ENCODE measurements at regions not wholly inside any gene's neighbourhood (a gene's known extent, or its start where the extent isn't known, plus 50 kb on each side); places are given as distances from the start of the nearest gene placed in this dataset.

- Histone ChIP-seq H3K36me3 (ENCODE audit: insufficient read depth, low read length) (no peaks in the 10 kb centered on the region), H3K4me1 (ENCODE audit: insufficient read depth, low read length) (no peaks in the 10 kb centered on the region), H3K4me3 (ENCODE audit: low read length) (no peak overlapping the region), H3K9ac (ENCODE audit: low read depth, low read length) (no peak overlapping the region), H3K27ac (ENCODE audit: low read depth, low read length) (no peak overlapping the region), H3K9me3 (ENCODE audit: insufficient read depth, low read depth, low read length) (no peaks in the 10 kb centered on the region), H3K27me3 (ENCODE audit: insufficient read depth, low read length) (peaks cover 14% of the 10 kb centered on the region; the same call in 1 of the 2 replicates)
- 93% methylated on average over 7 of the region's 7 CpGs for WGBS
Observed at GRCh38 chr17:72403713-72404209, 282.9 kb downstream of the SOX9 start.

- no peaks in the 10 kb centered on the region for H3K36me3 ChIP-seq (ENCODE audit: insufficient read depth, low read length)
- no peaks in the 10 kb centered on the region for H3K9me3 ChIP-seq (ENCODE audit: insufficient read depth, low read depth, low read length)
- no peak overlapping the region for H3K27ac ChIP-seq (ENCODE audit: low read depth, low read length)
- 91% methylated on average over 3 of the region's 4 CpGs for WGBS
- H3K4me3 ChIP-seq (ENCODE audit: low read length) = no peak overlapping the region
- H3K4me1 ChIP-seq (ENCODE audit: insufficient read depth, low read length) = no peaks in the 10 kb centered on the region
- H3K9ac ChIP-seq (ENCODE audit: low read depth, low read length) = no peak overlapping the region
- peaks cover 22% of the 10 kb centered on the region; the same call in 1 of the 2 replicates for H3K27me3 ChIP-seq (ENCODE audit: insufficient read depth, low read length)
Observed at GRCh38 chr17:72404872-72405271, 284.1 kb downstream of the SOX9 start.

DNA sequence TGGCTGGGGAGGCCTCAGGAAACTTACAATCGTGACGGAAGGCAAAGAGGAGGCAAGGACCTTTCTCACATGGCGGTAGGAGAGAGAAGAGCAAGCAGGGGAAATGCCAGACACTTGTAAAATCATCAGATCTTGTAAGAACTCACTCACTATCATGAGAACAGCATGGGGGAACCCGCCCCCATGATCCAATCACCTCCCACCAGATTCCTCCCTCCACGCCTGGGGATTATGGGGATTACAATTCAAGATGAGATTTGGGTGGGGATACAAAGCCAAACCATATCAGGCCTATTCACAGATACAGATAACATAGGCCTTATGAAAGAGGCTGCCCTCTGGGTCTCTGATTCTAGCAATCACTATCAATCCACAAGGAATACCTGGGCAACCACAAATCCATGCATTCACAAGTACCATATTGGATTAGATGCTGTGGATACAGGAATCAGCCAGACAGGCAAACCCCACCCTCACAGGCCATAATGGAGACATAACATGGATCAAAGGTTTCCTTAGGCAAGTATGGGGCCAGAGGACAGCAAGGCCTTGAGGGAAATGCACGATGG, 284.9 kb downstream of the SOX9 start:
- Histone ChIP-seq H3K36me3 (ENCODE audit: insufficient read depth, low read length) (no peaks in the 10 kb centered on the region), H3K27ac (ENCODE audit: low read depth, low read length) (no peak overlapping the region), H3K4me1 (ENCODE audit: insufficient read depth, low read length) (no peaks in the 10 kb centered on the region), H3K4me3 (ENCODE audit: low read length) (no peak overlapping the region), H3K27me3 (ENCODE audit: insufficient read depth, low read length) (peaks cover 22% of the 10 kb centered on the region; the same call in 1 of the 2 replicates), H3K9ac (ENCODE audit: low read depth, low read length) (no peak overlapping the region), H3K9me3 (ENCODE audit: insufficient read depth, low read depth, low read length) (no peaks in the 10 kb centered on the region)
- 82% methylated on average over 5 of the region's 6 CpGs for WGBS

- Histone ChIP-seq H3K27me3 (ENCODE audit: insufficient read depth, low read length) (peaks cover 22% of the 10 kb centered on the region; the same call in 1 of the 2 replicates), H3K4me1 (ENCODE audit: insufficient read depth, low read length) (no peaks in the 10 kb centered on the region; the same call in 1 of the 2 replicates), H3K36me3 (ENCODE audit: insufficient read depth, low read length) (no peaks in the 10 kb centered on the region), H3K27ac (ENCODE audit: low read depth, low read length) (no peak overlapping the region), H3K9me3 (ENCODE audit: insufficient read depth, low read depth, low read length) (no peaks in the 10 kb centered on the region), H3K9ac (ENCODE audit: low read depth, low read length) (no peak overlapping the region), H3K4me3 (ENCODE audit: low read length) (no peak overlapping the region)
- 82% methylated on average over 1 of the region's 1 CpG for WGBS
Observed at GRCh38 chr17:72406498-72406897, 285.7 kb downstream of the SOX9 start.

DNA sequence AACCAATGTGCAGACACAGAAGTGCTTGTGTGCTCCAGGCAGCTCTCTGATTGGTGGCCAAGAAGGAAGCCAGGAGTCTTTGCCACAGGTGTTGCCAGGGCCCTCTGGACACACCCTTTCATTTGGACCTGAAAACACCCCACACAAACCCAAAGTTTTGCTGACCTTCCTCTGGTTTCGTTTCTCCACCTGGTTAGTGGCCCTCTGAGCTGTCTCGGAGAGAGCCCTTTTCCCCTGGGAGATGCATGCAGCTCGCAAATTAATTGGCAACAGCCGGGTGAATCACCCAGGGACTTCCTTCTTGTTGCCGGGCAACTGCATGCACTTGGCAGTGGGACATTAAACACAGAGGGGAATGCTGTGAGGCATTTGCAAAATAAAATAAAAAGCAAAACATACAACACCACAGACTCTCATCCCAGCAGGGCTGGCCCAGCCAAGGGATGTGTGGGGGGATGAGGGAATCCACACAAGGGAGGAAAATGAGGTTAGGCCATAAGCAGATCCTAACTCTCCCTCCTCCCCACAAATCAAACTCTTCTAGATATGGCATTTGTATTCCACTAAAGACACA, 286.6 kb downstream of the SOX9 start:
- H3K4me1 ChIP-seq (ENCODE audit: insufficient read depth, low read length) = no peaks in the 10 kb centered on the region; the same call in 1 of the 2 replicates
- no peak overlapping the region for H3K9ac ChIP-seq (ENCODE audit: low read depth, low read length)

GRCh38 chr17:72407931-72408330, 287.1 kb downstream of the SOX9 start:
- H3K36me3 ChIP-seq (ENCODE audit: insufficient read depth, low read length) = no peaks in the 10 kb centered on the region
- no peak overlapping the region for H3K9ac ChIP-seq (ENCODE audit: low read depth, low read length)
- H3K9me3 ChIP-seq (ENCODE audit: insufficient read depth, low read depth, low read length) = no peaks in the 10 kb centered on the region
- H3K4me1 ChIP-seq (ENCODE audit: insufficient read depth, low read length) = no peaks in the 10 kb centered on the region; the same call in 1 of the 2 replicates
- peaks cover 22% of the 10 kb centered on the region; the same call in 1 of the 2 replicates for H3K27me3 ChIP-seq (ENCODE audit: insufficient read depth, low read length)
- H3K4me3 ChIP-seq (ENCODE audit: low read length) = no peak overlapping the region
- no peak overlapping the region for H3K27ac ChIP-seq (ENCODE audit: low read depth, low read length)
- 88% methylated on average over 4 of the region's 4 CpGs for WGBS

More for the DNA sequence above, 286.6 kb downstream of the SOX9 start:
- no peaks in the 10 kb centered on the region for H3K9me3 ChIP-seq (ENCODE audit: insufficient read depth, low read depth, low read length)
- H3K4me3 ChIP-seq (ENCODE audit: low read length) = no peak overlapping the region
- H3K27me3 ChIP-seq (ENCODE audit: insufficient read depth, low read length) = peaks cover 22% of the 10 kb centered on the region; the same call in 1 of the 2 replicates
- no peak overlapping the region for H3K27ac ChIP-seq (ENCODE audit: low read depth, low read length)
- H3K36me3 ChIP-seq (ENCODE audit: insufficient read depth, low read length) = no peaks in the 10 kb centered on the region
- 27% methylated on average over 5 of the region's 5 CpGs for WGBS

GRCh38 chr17:72408641-72409040, 287.8 kb downstream of the SOX9 start:
- Histone ChIP-seq H3K9me3 (ENCODE audit: insufficient read depth, low read depth, low read length) (no peaks in the 10 kb centered on the region), H3K4me3 (ENCODE audit: low read length) (no peak overlapping the region), H3K27ac (ENCODE audit: low read depth, low read length) (no peak overlapping the region), H3K9ac (ENCODE audit: low read depth, low read length) (no peak overlapping the region), H3K27me3 (ENCODE audit: insufficient read depth, low read length) (peaks cover 22% of the 10 kb centered on the region; the same call in 1 of the 2 replicates), H3K36me3 (ENCODE audit: insufficient read depth, low read length) (no peaks in the 10 kb centered on the region), H3K4me1 (ENCODE audit: insufficient read depth, low read length) (no peaks in the 10 kb centered on the region; the same call in 1 of the 2 replicates)
- WGBS = 93% methylated on average over 4 of the region's 5 CpGs

DNA sequence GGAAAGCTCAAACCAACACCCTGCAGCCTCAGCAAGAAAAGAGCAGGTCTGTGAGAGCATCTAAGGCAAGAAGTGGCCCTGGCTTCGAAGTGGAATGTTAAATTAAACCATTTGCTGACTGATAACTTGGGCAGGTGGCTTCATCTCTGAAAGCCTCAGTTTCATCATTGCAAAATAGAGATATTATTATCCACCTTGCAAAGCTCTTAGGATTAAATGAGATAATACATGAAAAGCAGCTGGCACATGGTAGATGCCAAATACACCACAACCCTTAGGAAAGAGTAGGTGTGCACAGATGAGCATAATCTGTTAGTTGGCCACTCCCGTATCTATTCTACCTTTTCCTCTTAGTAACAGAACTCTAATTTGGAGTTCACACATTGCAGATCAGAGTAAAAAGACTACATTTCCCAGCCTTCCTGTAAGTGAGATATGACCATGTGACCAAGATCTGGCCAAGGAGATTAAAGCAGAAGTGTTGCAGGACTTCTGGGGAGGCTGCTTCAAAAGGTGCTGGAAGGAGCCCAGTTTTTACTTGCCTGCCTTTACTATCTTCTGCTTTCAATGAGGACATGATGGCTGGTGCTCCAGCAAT, 288.7 kb downstream of the SOX9 start:
- Histone ChIP-seq H3K36me3 (ENCODE audit: insufficient read depth, low read length) (no peaks in the 10 kb centered on the region), H3K4me1 (ENCODE audit: insufficient read depth, low read length) (no peaks in the 10 kb centered on the region; the same call in 1 of the 2 replicates)

DNA sequence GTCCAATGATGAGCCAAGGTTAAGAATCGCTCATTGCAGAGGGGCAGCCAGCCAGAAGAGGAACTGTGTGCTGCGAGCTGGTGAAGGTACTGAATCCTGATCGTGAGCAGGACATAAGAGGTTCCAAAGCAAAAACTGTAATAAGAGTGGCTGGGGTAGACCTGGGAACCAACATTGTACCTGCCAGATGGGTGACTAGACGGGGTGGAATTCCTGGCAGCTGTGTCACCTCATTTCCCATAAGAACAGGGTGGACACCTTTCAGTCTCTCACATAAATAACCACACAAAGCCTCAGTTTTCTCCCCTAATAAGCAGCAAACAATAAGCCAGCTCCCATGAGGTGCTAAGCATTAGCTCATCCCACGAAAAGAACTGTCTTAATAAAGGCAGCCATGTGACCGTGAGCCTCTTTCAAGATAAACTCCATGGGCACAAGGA, 290.3 kb downstream of the SOX9 start:
- H3K36me3 ChIP-seq (ENCODE audit: insufficient read depth, low read length) = no peaks in the 10 kb centered on the region
- H3K27ac ChIP-seq (ENCODE audit: low read depth, low read length) = no peak overlapping the region
- no peak overlapping the region for H3K4me3 ChIP-seq (ENCODE audit: low read length)
- no peak overlapping the region for H3K9ac ChIP-seq (ENCODE audit: low read depth, low read length)
- peaks cover 6% of the 10 kb centered on the region; the same call in 1 of the 2 replicates for H3K4me1 ChIP-seq (ENCODE audit: insufficient read depth, low read length)
- WGBS = 90% methylated on average over 6 of the region's 6 CpGs
- no peaks in the 10 kb centered on the region for H3K9me3 ChIP-seq (ENCODE audit: insufficient read depth, low read depth, low read length)
- H3K27me3 ChIP-seq (ENCODE audit: insufficient read depth, low read length) = peaks cover 22% of the 10 kb centered on the region; the same call in 1 of the 2 replicates

More for the DNA sequence above, 288.7 kb downstream of the SOX9 start:
- Histone ChIP-seq H3K9ac (ENCODE audit: low read depth, low read length) (no peak overlapping the region), H3K27ac (ENCODE audit: low read depth, low read length) (no peak overlapping the region), H3K27me3 (ENCODE audit: insufficient read depth, low read length) (peaks cover 22% of the 10 kb centered on the region; the same call in 1 of the 2 replicates), H3K4me3 (ENCODE audit: low read length) (no peak overlapping the region), H3K9me3 (ENCODE audit: insufficient read depth, low read depth, low read length) (no peaks in the 10 kb centered on the region)
- 98% methylated on average over 2 of the region's 2 CpGs for WGBS

DNA sequence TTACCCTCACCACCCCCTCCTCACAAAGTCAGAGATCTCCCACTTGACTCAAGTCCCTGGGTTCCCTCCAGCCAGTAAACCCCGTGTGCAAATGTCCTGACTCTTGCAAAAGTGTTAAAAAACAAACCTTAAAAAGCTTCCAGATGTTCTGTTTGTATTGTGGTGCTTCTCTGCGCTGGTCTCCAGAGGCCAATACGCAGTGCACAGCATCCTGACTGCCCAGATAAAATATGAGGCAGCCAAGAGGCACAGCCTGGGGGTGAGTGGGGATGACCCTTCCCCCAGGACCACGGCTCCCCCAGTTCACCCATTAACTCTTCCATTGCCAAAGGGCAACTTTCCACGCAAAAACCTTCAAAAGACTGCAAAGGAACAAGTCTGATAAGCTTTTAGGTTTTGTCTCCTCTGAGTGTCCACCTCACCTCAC, 291.8 kb downstream of the SOX9 start:
- WGBS = 87% methylated on average over 5 of the region's 5 CpGs
- no peaks in the 10 kb centered on the region for H3K36me3 ChIP-seq (ENCODE audit: insufficient read depth, low read length)
- no peak overlapping the region for H3K27ac ChIP-seq (ENCODE audit: low read depth, low read length)
- no peak overlapping the region for H3K4me3 ChIP-seq (ENCODE audit: low read length)
- H3K27me3 ChIP-seq (ENCODE audit: insufficient read depth, low read length) = peaks cover 18% of the 10 kb centered on the region; the same call in 1 of the 2 replicates
- no peak overlapping the region for H3K9ac ChIP-seq (ENCODE audit: low read depth, low read length)
- H3K9me3 ChIP-seq (ENCODE audit: insufficient read depth, low read depth, low read length) = peaks cover 8% of the 10 kb centered on the region
- peaks cover 6% of the 10 kb centered on the region; the same call in 1 of the 2 replicates for H3K4me1 ChIP-seq (ENCODE audit: insufficient read depth, low read length)

Data from HUES64 (cell line).